SK-N-SH (cell line): ENCODE measurements at regions not wholly inside any gene's neighbourhood (a gene's known extent, or its start where the extent isn't known, plus 50 kb on each side); places are given as distances from the start of the nearest gene placed in this dataset.

Experiments used
- CTCF ChIA-PET: fragments of 300-600, 350-600 bp; formaldehyde crosslinking; extraction: SDS; loops from one replicate; lab custom pipeline; 2021; lab: Yijun Ruan, JAX
- POLR2A ChIA-PET: fragments of 350-600 bp; sonication (Branson Sonifier 250); formaldehyde crosslinking; extraction: SDS; loops from one replicate; lab custom pipeline; 2020; ENCODE audit warnings: antibody characterized with exemption, inconsistent platforms; lab: Yijun Ruan, JAX
- DNase-seq: peaks from one replicate; pipeline ENCODE4 v3.0.0; 2012
- H2AFZ ChIP-seq: fragments of 200-600 bp; sonication (generic); 2 replicates; pipeline ENCODE4 v1.8.1; 2016; ENCODE audit warnings: antibody characterized with exemption, mild to moderate bottlenecking, low read depth
- H3F3A ChIP-seq: fragments of 200-600 bp; sonication (generic); replicated peaks from 2 replicates; pipeline ENCODE3; 2016; ENCODE audit warnings: antibody characterized with exemption, mild to moderate bottlenecking; ENCODE audit not compliant: insufficient read depth
- H3K27ac ChIP-seq, 2 experiments: fragments of 200-500 bp in 1 of 2; fragments of 200-600 bp in 1 of 2; sonication (Bioruptor generic) in 1 of 2; sonication (generic), shearing (Covaris generic) in 1 of 2; 2 replicates each; pipeline versions ENCODE4 v1.5.1 to v1.6.1; 2014 to 2016; ENCODE audit warnings: low read depth in 2 of 2, inconsistent platforms in 1 of 2, low read length in 1 of 2, mild to moderate bottlenecking in 1 of 2, mixed read lengths in 1 of 2
- H3K27me3 ChIP-seq: fragments of 200-600 bp; sonication (generic), shearing (Covaris generic); 2 replicates; pipeline ENCODE4 v1.6.1; 2016; ENCODE audit warnings: mixed run types; ENCODE audit not compliant: insufficient read depth
- H3K36me3 ChIP-seq, 2 experiments: fragments of 200-500 bp in 1 of 2; fragments of 200-600 bp in 1 of 2; sonication (Bioruptor generic) in 1 of 2; sonication (generic) in 1 of 2; replicated peaks in 1 of 2; 2 replicates each; pipeline versions ENCODE3 to v1.5.1; 2014 to 2016; ENCODE audit warnings: low read length in 1 of 2, mild to moderate bottlenecking in 1 of 2; ENCODE audit not compliant: insufficient read depth in 2 of 2, control insufficient read depth in 1 of 2
- H3K4me1 ChIP-seq, 2 experiments: fragments of 200-500 bp in 1 of 2; fragments of 200-600 bp in 1 of 2; sonication (Bioruptor generic) in 1 of 2; sonication (generic), shearing (Covaris generic) in 1 of 2; 2 replicates each; pipeline versions ENCODE4 v1.5.1 to v1.6.1; 2014 to 2016; ENCODE audit warnings: low read depth in 1 of 2, low read length in 1 of 2, mixed run types in 1 of 2; ENCODE audit not compliant: insufficient read depth in 2 of 2, control insufficient read depth in 1 of 2
- H3K4me2 ChIP-seq: fragments of 200-600 bp; sonication (generic), shearing (Covaris generic); 2 replicates; pipeline ENCODE4 v1.6.1; 2017; ENCODE audit warnings: mixed run types
- H3K4me3 ChIP-seq, 2 experiments: fragments of 200-500 bp in 1 of 2; fragments of 200-600 bp in 1 of 2; sonication (Bioruptor generic) in 1 of 2; sonication (generic), shearing (Covaris generic) in 1 of 2; 2 replicates each; pipeline versions ENCODE4 v1.5.1 to v1.8.1; 2014 to 2016; ENCODE audit warnings: low read depth in 2 of 2, inconsistent platforms in 1 of 2, low read length in 1 of 2, mild to moderate bottlenecking in 1 of 2, mixed read lengths in 1 of 2, moderate library complexity in 1 of 2
- H3K79me2 ChIP-seq: fragments of 200-600 bp; sonication (generic); 2 replicates; pipeline ENCODE4 v1.8.1; 2017; ENCODE audit warnings: mild to moderate bottlenecking; ENCODE audit not compliant: insufficient read depth
- H3K9ac ChIP-seq: fragments of 200-600 bp; sonication (generic); 2 replicates; pipeline ENCODE4 v1.6.1; 2017; ENCODE audit warnings: mixed run types
- H3K9me2 ChIP-seq: fragments of 200-600 bp; sonication (generic); 2 replicates; pipeline ENCODE4 v1.6.1; 2017; ENCODE audit warnings: mixed run types
- H3K9me3 ChIP-seq: fragments of 200-600 bp; sonication (generic); 2 replicates; pipeline ENCODE4 v1.6.1; 2017; ENCODE audit warnings: mixed run types, mild to moderate bottlenecking, moderate library complexity
- H4K20me1 ChIP-seq: fragments of 200-600 bp; sonication (generic); 2 replicates; pipeline ENCODE4 v1.6.1; 2017; ENCODE audit warnings: mild to moderate bottlenecking, mixed run types; ENCODE audit not compliant: insufficient read depth
- CHD2 ChIP-seq: fragments of 150-350 bp; IDR thresholded peaks from 2 replicates; pipeline ENCODE4 v1.6.1; 2018; ENCODE audit warnings: low read length; ENCODE audit not compliant: partially characterized antibody
- CTCF ChIP-seq: fragments of 200-600 bp; sonication (generic); IDR thresholded peaks from 2 replicates; pipeline ENCODE4 v1.6.1; 2017; ENCODE audit warnings: antibody characterized with exemption, mild to moderate bottlenecking, moderate library complexity
- IRF3 ChIP-seq: fragments of 150-350 bp; IDR thresholded peaks from 2 replicates; pipeline ENCODE4 v1.6.1; 2016; ENCODE audit warnings: mild to moderate bottlenecking, low read depth, low read length
- NRF1 ChIP-seq: IDR thresholded peaks from 2 replicates; pipeline ENCODE4 v1.6.1; 2012; ENCODE audit warnings: low read depth, mild to moderate bottlenecking, low read length
- PBX3 ChIP-seq: IDR thresholded peaks from 2 replicates; pipeline ENCODE4; 2012
- POLR2AphosphoS5 ChIP-seq: IDR thresholded peaks from 2 replicates; pipeline ENCODE4 v1.6.1; 2012; ENCODE audit warnings: low read depth, low read length
- RAD21 ChIP-seq: IDR thresholded peaks from 2 replicates; pipeline ENCODE4 v1.6.1; 2012; ENCODE audit warnings: mild to moderate bottlenecking, low read length
- RCOR1 ChIP-seq: fragments of 150-350 bp; IDR thresholded peaks from 2 replicates; pipeline ENCODE4 v1.6.1; 2017; ENCODE audit warnings: antibody characterized with exemption, low read length
- REST ChIP-seq: IDR thresholded peaks from 2 replicates; pipeline ENCODE4 v1.6.1; 2012; ENCODE audit warnings: mild to moderate bottlenecking, low read depth, low read length, moderate library complexity
- SIN3A ChIP-seq: IDR thresholded peaks from 2 replicates; pipeline ENCODE4 v1.6.1; 2012; ENCODE audit warnings: low read depth, mild to moderate bottlenecking, low read length, moderate library complexity, borderline replicate concordance
- SMC3 ChIP-seq: IDR thresholded peaks from 2 replicates; pipeline ENCODE4 v1.6.1; 2012; ENCODE audit warnings: low read depth, low read length, improper control_type of control experiment
- TAF1 ChIP-seq: IDR thresholded peaks from 2 replicates; pipeline ENCODE4 v1.6.1; 2012; ENCODE audit warnings: low read depth, mild to moderate bottlenecking, low read length, moderate library complexity, borderline replicate concordance
- TCF12 ChIP-seq: IDR thresholded peaks from 2 replicates; pipeline ENCODE4 v1.4.0; 2012
- TEAD4 ChIP-seq: IDR thresholded peaks from 2 replicates; pipeline ENCODE4 v1.4.0; 2012; ENCODE audit warnings: mild to moderate bottlenecking, borderline replicate concordance; ENCODE audit not compliant: insufficient read depth
- USF2 ChIP-seq: fragments of 150-350 bp; IDR thresholded peaks from 2 replicates; pipeline ENCODE4 v1.6.1; 2017; ENCODE audit warnings: antibody characterized with exemption, low read length, low read depth, borderline replicate concordance
- WGBS: methylation state at CpG from one replicate; pipeline ENCODE4 v1.1.6; 2017; ENCODE audit warnings: low lambda C conversion rate; 5-methylcytosine and 5-hydroxymethylcytosine counted together

- ChIA-PET CTCF (no interaction called here), POLR2A (no interaction called here)
- Histone ChIP-seq H3K4me3 (no peak overlapping the region), H3K4me1 (peaks cover 2 to 8% of the 10 kb centered on the region in 2 experiments; a peak in 3 of 4 replicates), H3K27ac (no peak overlapping the region), H3K9me2 (no peaks in the 10 kb centered on the region), H3K27me3 (no peaks in the 10 kb centered on the region), H3K4me2 (no peak overlapping the region), H2AFZ (no peak overlapping the region), H3K79me2 (no peaks in the 10 kb centered on the region), H3K9me3 (no peaks in the 10 kb centered on the region), H3F3A (peaks cover 8% of the 10 kb centered on the region), H4K20me1 (no peaks in the 10 kb centered on the region), H3K9ac (no peak overlapping the region), H3K36me3 (no peaks in the 10 kb centered on the region)
- TF ChIP-seq CHD2 (no peak), IRF3 (no peak), SMC3 (no peak), USF2 (no peak), TCF12 (no peak), NRF1 (no peak), REST (no peak), SIN3A (no peak)
- DNase-seq = no peak
- whole genome bisulfite sequencing = 88% methylated on average over 7 of the region's 7 CpGs
Observed at GRCh38 chr5:74332006-74332405, 308.5 kb downstream of the ENC1 start.

- Histone ChIP-seq H3K4me1 (peaks cover 0 to 18% of the 10 kb centered on the region in 2 experiments; a peak in 3 of 4 replicates), H3K27me3 (no peaks in the 10 kb centered on the region), H3K4me3 (no peak overlapping the region), H3K27ac (no peak overlapping the region), H3K9ac (no peak overlapping the region), H4K20me1 (no peaks in the 10 kb centered on the region), H2AFZ (no peak overlapping the region), H3K9me3 (no peaks in the 10 kb centered on the region), H3K9me2 (no peaks in the 10 kb centered on the region), H3K36me3 (no peaks in the 10 kb centered on the region), H3F3A (peaks cover 16% of the 10 kb centered on the region), H3K79me2 (no peaks in the 10 kb centered on the region), H3K4me2 (no peak overlapping the region)
- no peak for DNase-seq
- WGBS = 91% methylated on average over 1 of the region's 1 CpG
- ChIA-PET POLR2A (no interaction called here), CTCF (no interaction called here)
- no peak for TF ChIP-seq CTCF
- no peak for TF ChIP-seq TEAD4
- no peak for TF ChIP-seq TAF1
- TF ChIP-seq REST = no peak
- TF ChIP-seq PBX3 = no peak
- TF ChIP-seq RAD21 = no peak
- no peak for TF ChIP-seq POLR2AphosphoS5
- no peak for TF ChIP-seq RCOR1
Observed at GRCh38 chr5:74328221-74328630, 312.3 kb downstream of the ENC1 start.
